ENCODE measurements at regions not wholly inside any gene's neighbourhood (a gene's known extent, or its start where the extent isn't known, plus 50 kb on each side); places are given as distances from the start of the nearest gene placed in this dataset.

GRCh38 chrX:30950391-30950790 lies 61.3 kb upstream of the TAB3 start:
- no peak for TF ChIP-seq CTCF (IDR thresholded peaks at IDR 0.05)
- no peak overlapping the region for H3K4me3 Mint-ChIP-seq
- peaks cover 4% of the 10 kb centered on the region; the same call in 1 of the 2 replicates for H3K27me3 Mint-ChIP-seq (ENCODE audit: insufficient read depth)
- no peaks in the 10 kb centered on the region for H3K36me3 Mint-ChIP-seq (ENCODE audit: low read depth)
- H3K27ac Mint-ChIP-seq = no peak overlapping the region
- H3K4me1 Mint-ChIP-seq (ENCODE audit: low read depth) = no peaks in the 10 kb centered on the region
- H3K9me3 Mint-ChIP-seq = no peaks in the 10 kb centered on the region
- DNase-seq = no peak

GRCh38 chrX:30949554-30949953 lies 60.5 kb upstream of the TAB3 start:
- H3K4me1 Mint-ChIP-seq (ENCODE audit: low read depth) = no peaks in the 10 kb centered on the region
- no peaks in the 10 kb centered on the region for H3K36me3 Mint-ChIP-seq (ENCODE audit: low read depth)
- H3K27ac Mint-ChIP-seq = no peak overlapping the region
- no peak for DNase-seq
- H3K27me3 Mint-ChIP-seq (ENCODE audit: insufficient read depth) = peaks cover 4% of the 10 kb centered on the region; the same call in 1 of the 2 replicates
- no peak overlapping the region for H3K4me3 Mint-ChIP-seq
- peak; percentile 11; the same call in 1 of the 2 replicates for TF ChIP-seq CTCF (IDR thresholded peaks at IDR 0.05)
- no peaks in the 10 kb centered on the region for H3K9me3 Mint-ChIP-seq

GRCh38 chrX:30948626-30949025 lies 59.6 kb upstream of the TAB3 start:
- H3K27ac Mint-ChIP-seq = no peak overlapping the region
- H3K4me1 Mint-ChIP-seq (ENCODE audit: low read depth) = no peaks in the 10 kb centered on the region
- H3K4me3 Mint-ChIP-seq = no peak overlapping the region
- TF ChIP-seq CTCF (IDR thresholded peaks at IDR 0.05) = no peak
- no peaks in the 10 kb centered on the region for H3K9me3 Mint-ChIP-seq
- H3K27me3 Mint-ChIP-seq (ENCODE audit: insufficient read depth) = peaks cover 4% of the 10 kb centered on the region; the same call in 1 of the 2 replicates
- no peaks in the 10 kb centered on the region for H3K36me3 Mint-ChIP-seq (ENCODE audit: low read depth)
- DNase-seq = no peak

- Mint-ChIP-seq H3K27ac (no peak overlapping the region), H3K36me3 (ENCODE audit: low read depth) (no peaks in the 10 kb centered on the region), H3K4me3 (no peak overlapping the region), H3K27me3 (ENCODE audit: insufficient read depth) (peaks cover 4% of the 10 kb centered on the region; the same call in 1 of the 2 replicates), H3K4me1 (ENCODE audit: low read depth) (no peaks in the 10 kb centered on the region), H3K9me3 (no peaks in the 10 kb centered on the region)
- DNase-seq = no peak
- no peak for TF ChIP-seq CTCF (IDR thresholded peaks at IDR 0.05)
Measured at GRCh38 chrX:30948051-30948450, 59.0 kb upstream of the TAB3 start.

GRCh38 chrX:30943984-30944383 lies 54.9 kb upstream of the TAB3 start:
- H3K9me3 Mint-ChIP-seq = no peaks in the 10 kb centered on the region
- H3K36me3 Mint-ChIP-seq (ENCODE audit: low read depth) = no peaks in the 10 kb centered on the region
- no peak overlapping the region for H3K4me3 Mint-ChIP-seq
- H3K27me3 Mint-ChIP-seq (ENCODE audit: insufficient read depth) = no peaks in the 10 kb centered on the region
- DNase-seq = no peak
- no peak for TF ChIP-seq CTCF (IDR thresholded peaks at IDR 0.05)
- no peaks in the 10 kb centered on the region for H3K4me1 Mint-ChIP-seq (ENCODE audit: low read depth)
- H3K27ac Mint-ChIP-seq = no peak overlapping the region

GRCh38 chrX:30941898-30942297 lies 52.8 kb upstream of the TAB3 start:
- Mint-ChIP-seq H3K9me3 (no peaks in the 10 kb centered on the region), H3K4me3 (no peak overlapping the region), H3K27ac (no peak overlapping the region), H3K36me3 (ENCODE audit: low read depth) (no peaks in the 10 kb centered on the region), H3K4me1 (ENCODE audit: low read depth) (no peaks in the 10 kb centered on the region), H3K27me3 (ENCODE audit: insufficient read depth) (no peaks in the 10 kb centered on the region; the same call in 1 of the 2 replicates)
- no peak for DNase-seq
- no peak for TF ChIP-seq CTCF (IDR thresholded peaks at IDR 0.05)

All from HFFc6 (cell line).